AG04449 (cell line): ENCODE measurements at regions not wholly inside any gene's neighbourhood (a gene's known extent, or its start where the extent isn't known, plus 50 kb on each side); places are given as distances from the start of the nearest gene placed in this dataset.

ENCODE experiments used
- CTCF ChIA-PET: fragments of 350-600 bp; formaldehyde crosslinking; extraction: SDS; loops from one replicate; lab custom pipeline; 2021; ENCODE audit warnings: antibody characterized with exemption; lab: Yijun Ruan, JAX
- POLR2A ChIA-PET: fragments of 400-600, 350-600 bp; formaldehyde crosslinking; extraction: SDS; loops from one replicate; lab custom pipeline; 2020; ENCODE audit warnings: antibody characterized with exemption, inconsistent platforms; lab: Yijun Ruan, JAX
- DNase-seq: peaks from one replicate; pipeline ENCODE4 v3.0.0-alpha.2; 2010; ENCODE audit warnings: low read depth, low spot score
- H3K4me3 ChIP-seq: 2 replicates; pipeline ENCODE4 v1.5.1; 2011; ENCODE audit warnings: low read depth, mild to moderate bottlenecking, control low read depth, low read length
- TF ChIP-seq, protein P1 (sequence below): IDR thresholded peaks from one replicate; pipeline ENCODE4 v1.5.1; 2011; ENCODE audit warnings: mild to moderate bottlenecking, moderate library complexity, low read length, control low read depth, inconsistent platforms; ENCODE audit not compliant: insufficient read depth; ENCODE audit errors: missing control alignments

DNA sequence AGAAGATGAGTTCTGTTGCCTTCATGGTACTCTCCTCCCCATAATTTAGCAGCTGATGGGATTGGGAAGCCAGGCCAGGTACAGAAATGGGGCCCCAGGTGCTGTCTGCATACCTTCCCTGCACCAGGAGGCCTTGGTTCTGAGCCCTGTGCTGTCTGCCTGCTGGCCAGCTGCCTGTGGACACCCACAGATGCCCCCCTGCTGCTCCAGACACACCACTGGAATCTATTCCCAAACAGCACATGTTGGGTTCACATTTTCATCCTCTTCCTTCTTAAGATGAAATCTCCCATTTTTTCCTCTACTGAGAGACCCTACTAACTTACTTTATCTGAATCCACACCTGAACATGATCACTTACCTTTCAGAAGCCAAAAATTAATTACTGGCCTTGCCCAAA, 152.0 kb upstream of the CCDC68 start:
- no peak for DNase-seq
- TF ChIP-seq, protein P1, sequence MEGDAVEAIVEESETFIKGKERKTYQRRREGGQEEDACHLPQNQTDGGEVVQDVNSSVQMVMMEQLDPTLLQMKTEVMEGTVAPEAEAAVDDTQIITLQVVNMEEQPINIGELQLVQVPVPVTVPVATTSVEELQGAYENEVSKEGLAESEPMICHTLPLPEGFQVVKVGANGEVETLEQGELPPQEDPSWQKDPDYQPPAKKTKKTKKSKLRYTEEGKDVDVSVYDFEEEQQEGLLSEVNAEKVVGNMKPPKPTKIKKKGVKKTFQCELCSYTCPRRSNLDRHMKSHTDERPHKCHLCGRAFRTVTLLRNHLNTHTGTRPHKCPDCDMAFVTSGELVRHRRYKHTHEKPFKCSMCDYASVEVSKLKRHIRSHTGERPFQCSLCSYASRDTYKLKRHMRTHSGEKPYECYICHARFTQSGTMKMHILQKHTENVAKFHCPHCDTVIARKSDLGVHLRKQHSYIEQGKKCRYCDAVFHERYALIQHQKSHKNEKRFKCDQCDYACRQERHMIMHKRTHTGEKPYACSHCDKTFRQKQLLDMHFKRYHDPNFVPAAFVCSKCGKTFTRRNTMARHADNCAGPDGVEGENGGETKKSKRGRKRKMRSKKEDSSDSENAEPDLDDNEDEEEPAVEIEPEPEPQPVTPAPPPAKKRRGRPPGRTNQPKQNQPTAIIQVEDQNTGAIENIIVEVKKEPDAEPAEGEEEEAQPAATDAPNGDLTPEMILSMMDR, result no peak
- POLR2A ChIA-PET, result no interaction called here
- CTCF ChIA-PET, result interaction anchor here (1.3 kb wide), 1 partner anchor 15 kb away, joined by 4 read pairs; no protein-coding TSS in a partner anchor
- H3K4me3 ChIP-seq, result no peak overlapping the region

DNA sequence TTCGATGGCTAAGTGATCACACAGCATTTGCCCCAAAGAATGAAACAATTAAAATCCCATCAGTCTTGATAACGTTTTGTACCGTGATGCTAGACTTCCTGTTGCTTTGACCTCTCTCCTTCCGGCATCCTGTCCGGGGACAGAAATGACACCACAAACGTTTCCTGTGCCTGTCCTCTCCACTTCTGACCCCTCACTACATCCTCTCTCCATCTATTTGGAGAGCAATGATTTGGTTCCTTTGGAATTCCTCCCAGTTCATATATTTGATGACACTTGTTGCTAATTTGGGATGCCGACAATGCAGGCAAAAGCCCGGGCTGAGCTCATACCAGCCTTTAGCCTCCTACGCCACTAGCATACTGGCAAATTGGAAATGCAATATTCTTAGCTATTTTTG, 151.2 kb upstream of the CCDC68 start:
- DNase-seq, result no peak
- ChIA-PET CTCF (no interaction called here), POLR2A (no interaction called here)

DNA sequence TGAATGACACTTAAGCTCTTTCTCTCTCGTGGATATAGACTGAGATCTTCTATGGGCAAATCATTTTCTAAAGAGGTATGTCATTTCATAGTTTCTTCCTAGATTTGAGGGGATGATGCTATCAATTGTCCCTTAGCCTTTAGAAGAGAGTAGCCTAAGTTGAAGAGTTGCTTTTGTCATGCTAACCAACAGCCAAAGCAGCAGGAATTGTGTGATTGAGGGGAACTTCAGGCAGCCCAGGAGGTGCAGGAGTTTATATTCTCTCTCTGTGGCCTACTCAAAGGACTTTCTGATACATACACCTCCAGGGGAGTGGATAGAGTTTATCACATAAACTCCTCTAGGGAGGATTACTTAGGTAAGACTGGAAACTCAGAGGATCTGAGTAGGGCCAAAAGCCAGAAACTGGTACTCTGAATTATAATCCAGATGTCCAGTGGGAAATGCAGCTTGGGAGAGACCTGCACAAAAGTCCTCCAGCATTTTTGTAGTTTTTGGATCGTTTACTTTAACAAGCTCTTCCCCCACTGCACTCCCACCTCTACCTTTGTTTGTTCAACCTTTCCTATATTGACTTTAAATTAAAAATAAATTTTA, 150.7 kb upstream of the CCDC68 start:
- ChIA-PET CTCF (no interaction called here), POLR2A (no interaction called here)
- TF ChIP-seq, protein P1, result no peak
- no peak for DNase-seq
- no peak overlapping the region for H3K4me3 ChIP-seq

More for the DNA sequence above, 151.2 kb upstream of the CCDC68 start:
- TF ChIP-seq, protein P1, result no peak
- H3K4me3 ChIP-seq, result no peak overlapping the region

GRCh38 chr18:55106906-55107305, 147.6 kb upstream of the CCDC68 start:
- no peak for DNase-seq
- POLR2A ChIA-PET, result interaction anchor here (0.7 kb wide), 1 partner anchor 80 kb away, joined by 4 read pairs; no protein-coding TSS in a partner anchor
- CTCF ChIA-PET, result interaction anchor here (0.6 kb wide), 1 partner anchor 13 kb away, joined by 3 read pairs; no protein-coding TSS in a partner anchor
- no peak overlapping the region for H3K4me3 ChIP-seq
- TF ChIP-seq, protein P1, result no peak

GRCh38 chr18:55106466-55106865, 147.2 kb upstream of the CCDC68 start:
- CTCF ChIA-PET, result interaction anchor here (0.6 to 1.4 kb wide), 3 partner anchors 10 to 17 kb away, joined by 3 read pairs; no protein-coding TSS in a partner anchor
- DNase-seq, result no peak
- TF ChIP-seq, protein P1, result no peak

GRCh38 chr18:55105873-55106272, 146.6 kb upstream of the CCDC68 start:
- H3K4me3 ChIP-seq, result no peak overlapping the region
- CTCF ChIA-PET, result interaction anchor here (1.1 to 1.4 kb wide), 2 partner anchors 9 to 18 kb away, joined by 3 read pairs; no protein-coding TSS in a partner anchor
- TF ChIP-seq, protein P1, result no peak
- POLR2A ChIA-PET, result no interaction called here
- no peak for DNase-seq

More at GRCh38 chr18:55106466-55106865, 147.2 kb upstream of the CCDC68 start:
- POLR2A ChIA-PET, result interaction anchor here (0.7 kb wide), 1 partner anchor 81 kb away, joined by 4 read pairs; no protein-coding TSS in a partner anchor
- no peak overlapping the region for H3K4me3 ChIP-seq
